ENCODE measurements at regions not wholly inside any gene's neighbourhood (a gene's known extent, or its start where the extent isn't known, plus 50 kb on each side); places are given as distances from the start of the nearest gene placed in this dataset.

DNA sequence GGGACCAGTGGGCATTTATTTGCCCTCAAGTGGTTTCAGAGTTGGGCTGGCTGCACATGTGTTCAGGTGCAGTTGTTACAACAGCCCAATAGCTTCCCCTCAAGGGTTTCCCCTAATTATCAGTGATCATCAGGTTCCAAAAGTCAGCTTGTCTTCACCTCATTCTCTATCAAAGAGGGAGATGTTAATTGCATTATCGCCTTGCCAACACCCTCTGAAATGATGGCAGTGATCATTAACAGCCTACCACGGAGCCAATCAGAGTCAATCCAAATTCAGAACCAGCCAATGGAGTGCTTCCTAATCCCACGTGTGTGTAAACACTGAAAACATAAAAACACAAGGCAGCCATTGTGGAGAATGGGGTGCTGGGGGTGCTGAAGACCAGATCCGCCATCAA lies 248.4 kb upstream of the ZNF507 start:
- Histone ChIP-seq H3K9me3 (ENCODE audit: low read length) (no peaks in the 10 kb centered on the region), H3K79me2 (ENCODE audit: insufficient read depth, low read depth, low read length) (no peaks in the 10 kb centered on the region), H3K9me2 (ENCODE audit: insufficient read depth, low read length) (no peaks in the 10 kb centered on the region), H3K4me3 (ENCODE audit: low read depth, low read length, poor library complexity, severe bottlenecking) (no peak overlapping the region), H4K20me1 (ENCODE audit: insufficient read depth, low read length) (no peaks in the 10 kb centered on the region), H2AFZ (ENCODE audit: low read length) (no peak overlapping the region), H3K4me1 (ENCODE audit: insufficient read depth, low read length, poor library complexity, severe bottlenecking) (no peaks in the 10 kb centered on the region), H3K36me3 (ENCODE audit: insufficient read depth, low read length) (no peaks in the 10 kb centered on the region), H3K4me2 (ENCODE audit: low read length) (no peak overlapping the region), H3K27ac (ENCODE audit: low read depth, low read length, poor library complexity, severe bottlenecking) (no peak overlapping the region)
- intact Hi-C loops (cut with micrococcal nuclease; ENCODE audit: unreplicated experiment) = no loop called here
- no peak for TF ChIP-seq EZH2phosphoT487 (IDR thresholded peaks at IDR 0.05; ENCODE audit: borderline replicate concordance, low read depth, low read length)
- TF ChIP-seq, protein P1, sequence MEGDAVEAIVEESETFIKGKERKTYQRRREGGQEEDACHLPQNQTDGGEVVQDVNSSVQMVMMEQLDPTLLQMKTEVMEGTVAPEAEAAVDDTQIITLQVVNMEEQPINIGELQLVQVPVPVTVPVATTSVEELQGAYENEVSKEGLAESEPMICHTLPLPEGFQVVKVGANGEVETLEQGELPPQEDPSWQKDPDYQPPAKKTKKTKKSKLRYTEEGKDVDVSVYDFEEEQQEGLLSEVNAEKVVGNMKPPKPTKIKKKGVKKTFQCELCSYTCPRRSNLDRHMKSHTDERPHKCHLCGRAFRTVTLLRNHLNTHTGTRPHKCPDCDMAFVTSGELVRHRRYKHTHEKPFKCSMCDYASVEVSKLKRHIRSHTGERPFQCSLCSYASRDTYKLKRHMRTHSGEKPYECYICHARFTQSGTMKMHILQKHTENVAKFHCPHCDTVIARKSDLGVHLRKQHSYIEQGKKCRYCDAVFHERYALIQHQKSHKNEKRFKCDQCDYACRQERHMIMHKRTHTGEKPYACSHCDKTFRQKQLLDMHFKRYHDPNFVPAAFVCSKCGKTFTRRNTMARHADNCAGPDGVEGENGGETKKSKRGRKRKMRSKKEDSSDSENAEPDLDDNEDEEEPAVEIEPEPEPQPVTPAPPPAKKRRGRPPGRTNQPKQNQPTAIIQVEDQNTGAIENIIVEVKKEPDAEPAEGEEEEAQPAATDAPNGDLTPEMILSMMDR (conservative IDR thresholded peaks at IDR 0.05; ENCODE audit: low read length) = no peak
- no peak for DNase-seq (ENCODE audit: low spot score)
- ChIA-PET POLR2A (no interaction called here), CTCF (ENCODE audit: unreplicated experiment) (no interaction called here)
- no TSS peak for BruUV-seq (replicated peaks)

DNA sequence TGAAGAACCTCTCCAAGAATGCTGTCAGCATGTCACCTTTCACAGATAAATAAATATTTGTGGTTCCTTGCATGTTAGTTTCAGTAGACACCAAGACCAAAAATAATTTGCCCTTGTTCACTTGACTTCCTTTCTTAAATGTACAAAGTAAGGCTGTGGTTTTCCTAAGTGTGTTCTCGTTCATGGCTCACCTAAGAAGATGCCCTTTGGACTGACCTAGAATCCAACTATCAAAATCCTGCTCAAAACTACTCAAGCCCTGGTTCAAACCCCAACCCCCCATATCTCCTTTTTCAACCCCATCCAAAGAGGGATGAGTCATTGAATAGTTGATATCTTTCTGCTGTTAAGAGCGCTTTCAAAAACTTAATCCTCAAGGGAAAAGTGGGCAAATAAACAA lies 247.8 kb upstream of the ZNF507 start:
- intact Hi-C loops (cut with micrococcal nuclease; ENCODE audit: unreplicated experiment) = no loop called here

DNA sequence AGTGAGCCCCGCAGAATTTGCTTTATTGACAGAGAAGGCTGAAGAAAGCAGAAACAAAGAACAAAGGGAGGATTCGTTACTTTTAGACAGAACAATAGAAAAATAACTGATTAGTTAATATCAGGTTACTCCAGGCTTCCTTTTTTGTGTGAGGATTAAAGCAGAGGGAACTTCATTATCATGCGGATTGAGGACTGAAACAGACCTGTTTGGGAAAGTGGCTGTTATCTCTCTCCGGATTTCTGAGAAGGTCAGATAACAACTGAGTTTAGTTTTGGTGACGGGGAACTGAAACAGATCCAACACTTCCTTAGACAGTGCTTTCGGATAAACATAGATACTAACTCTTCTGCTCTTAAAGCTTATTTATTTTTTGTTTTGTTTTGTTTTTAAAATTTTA lies 246.4 kb upstream of the ZNF507 start:
- no peak overlapping the region for H3K4me2 ChIP-seq (ENCODE audit: low read length)
- no peak for TF ChIP-seq EZH2phosphoT487 (IDR thresholded peaks at IDR 0.05; ENCODE audit: borderline replicate concordance, low read depth, low read length)
- TF ChIP-seq, protein P1 (conservative IDR thresholded peaks at IDR 0.05; ENCODE audit: low read length) = no peak
- no peaks in the 10 kb centered on the region for H4K20me1 ChIP-seq (ENCODE audit: insufficient read depth, low read length)
- no peaks in the 10 kb centered on the region for H3K9me3 ChIP-seq (ENCODE audit: low read length)
- H3K36me3 ChIP-seq (ENCODE audit: insufficient read depth, low read length) = no peaks in the 10 kb centered on the region
- ChIA-PET CTCF (ENCODE audit: unreplicated experiment) (no interaction called here), POLR2A (no interaction called here)
- H3K4me1 ChIP-seq (ENCODE audit: insufficient read depth, low read length, poor library complexity, severe bottlenecking) = no peaks in the 10 kb centered on the region
- no TSS peak for BruUV-seq (replicated peaks)
- no peaks in the 10 kb centered on the region for H3K9me2 ChIP-seq (ENCODE audit: insufficient read depth, low read length)
- no peak overlapping the region for H2AFZ ChIP-seq (ENCODE audit: low read length)
- no peak overlapping the region for H3K27ac ChIP-seq (ENCODE audit: low read depth, low read length, poor library complexity, severe bottlenecking)
- intact Hi-C loops (cut with micrococcal nuclease; ENCODE audit: unreplicated experiment) = no loop called here
- H3K79me2 ChIP-seq (ENCODE audit: insufficient read depth, low read depth, low read length) = no peaks in the 10 kb centered on the region
- DNase-seq (ENCODE audit: low spot score) = no peak
- H3K4me3 ChIP-seq (ENCODE audit: low read depth, low read length, poor library complexity, severe bottlenecking) = no peak overlapping the region

More for the DNA sequence above, 247.8 kb upstream of the ZNF507 start:
- H2AFZ ChIP-seq (ENCODE audit: low read length) = no peak overlapping the region
- no TSS peak for BruUV-seq (replicated peaks)
- ChIA-PET CTCF (ENCODE audit: unreplicated experiment) (no interaction called here), POLR2A (no interaction called here)
- H3K79me2 ChIP-seq (ENCODE audit: insufficient read depth, low read depth, low read length) = no peaks in the 10 kb centered on the region
- DNase-seq (ENCODE audit: low spot score) = no peak
- H3K9me3 ChIP-seq (ENCODE audit: low read length) = no peaks in the 10 kb centered on the region
- H3K4me1 ChIP-seq (ENCODE audit: insufficient read depth, low read length, poor library complexity, severe bottlenecking) = no peaks in the 10 kb centered on the region
- H3K36me3 ChIP-seq (ENCODE audit: insufficient read depth, low read length) = no peaks in the 10 kb centered on the region
- H3K4me2 ChIP-seq (ENCODE audit: low read length) = no peak overlapping the region
- no peaks in the 10 kb centered on the region for H3K9me2 ChIP-seq (ENCODE audit: insufficient read depth, low read length)
- no peaks in the 10 kb centered on the region for H4K20me1 ChIP-seq (ENCODE audit: insufficient read depth, low read length)
- H3K4me3 ChIP-seq (ENCODE audit: low read depth, low read length, poor library complexity, severe bottlenecking) = no peak overlapping the region
- TF ChIP-seq, protein P1 (conservative IDR thresholded peaks at IDR 0.05; ENCODE audit: low read length) = no peak
- no peak for TF ChIP-seq EZH2phosphoT487 (IDR thresholded peaks at IDR 0.05; ENCODE audit: borderline replicate concordance, low read depth, low read length)
- H3K27ac ChIP-seq (ENCODE audit: low read depth, low read length, poor library complexity, severe bottlenecking) = no peak overlapping the region
